Coronary artery (tissue), 2 donors: ENCODE measurements at regions not wholly inside any gene's neighbourhood (a gene's known extent, or its start where the extent isn't known, plus 50 kb on each side); places are given as distances from the start of the nearest gene placed in this dataset.

Experiments used
- DNase-seq: peaks from one replicate; pipeline ENCODE4 v3.0.0-alpha.2; 2017; ENCODE audit warnings: low spot score
- H3K27ac ChIP-seq, 2 donors: fragments of 200-600 bp; sonication (generic); one replicate each; pipeline ENCODE4 v1.5.1; 2016 to 2019
- H3K4me3 ChIP-seq: fragments of 200-600 bp; sonication (generic); 2 replicates; pipeline ENCODE4 v1.5.1; 2016; ENCODE audit warnings: mild to moderate bottlenecking, moderate library complexity
- TF ChIP-seq, protein P1 (sequence below): fragments of 200-600 bp; sonication (generic); IDR thresholded peaks from one replicate; pipeline ENCODE4 v1.5.1; 2019; ENCODE audit warnings: antibody characterized with exemption

DNA sequence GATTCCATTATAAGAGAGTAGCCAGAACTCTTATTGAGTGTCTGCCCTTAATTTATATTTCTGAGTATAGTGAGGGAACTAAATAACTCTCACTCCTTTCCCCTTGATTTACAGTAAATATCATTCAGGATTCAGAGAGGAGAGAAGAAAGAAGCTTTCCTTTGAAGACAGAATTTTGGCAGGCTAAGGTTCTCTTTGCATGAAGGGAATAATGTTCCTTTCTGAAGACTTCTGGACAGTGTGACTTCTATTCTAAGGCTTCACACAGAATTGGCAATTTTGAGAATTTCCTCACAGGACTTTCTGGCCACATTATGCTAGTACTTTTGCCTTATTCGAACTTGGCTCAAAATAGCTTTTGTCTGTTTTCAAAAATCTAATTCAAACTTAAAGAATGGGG is 352.2 kb upstream of the FBXO33 start:
- TF ChIP-seq, protein P1, sequence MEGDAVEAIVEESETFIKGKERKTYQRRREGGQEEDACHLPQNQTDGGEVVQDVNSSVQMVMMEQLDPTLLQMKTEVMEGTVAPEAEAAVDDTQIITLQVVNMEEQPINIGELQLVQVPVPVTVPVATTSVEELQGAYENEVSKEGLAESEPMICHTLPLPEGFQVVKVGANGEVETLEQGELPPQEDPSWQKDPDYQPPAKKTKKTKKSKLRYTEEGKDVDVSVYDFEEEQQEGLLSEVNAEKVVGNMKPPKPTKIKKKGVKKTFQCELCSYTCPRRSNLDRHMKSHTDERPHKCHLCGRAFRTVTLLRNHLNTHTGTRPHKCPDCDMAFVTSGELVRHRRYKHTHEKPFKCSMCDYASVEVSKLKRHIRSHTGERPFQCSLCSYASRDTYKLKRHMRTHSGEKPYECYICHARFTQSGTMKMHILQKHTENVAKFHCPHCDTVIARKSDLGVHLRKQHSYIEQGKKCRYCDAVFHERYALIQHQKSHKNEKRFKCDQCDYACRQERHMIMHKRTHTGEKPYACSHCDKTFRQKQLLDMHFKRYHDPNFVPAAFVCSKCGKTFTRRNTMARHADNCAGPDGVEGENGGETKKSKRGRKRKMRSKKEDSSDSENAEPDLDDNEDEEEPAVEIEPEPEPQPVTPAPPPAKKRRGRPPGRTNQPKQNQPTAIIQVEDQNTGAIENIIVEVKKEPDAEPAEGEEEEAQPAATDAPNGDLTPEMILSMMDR, result no peak
- no peak for DNase-seq
- Histone ChIP-seq H3K4me3 (no peak overlapping the region), H3K27ac (no peak overlapping the region)

DNA sequence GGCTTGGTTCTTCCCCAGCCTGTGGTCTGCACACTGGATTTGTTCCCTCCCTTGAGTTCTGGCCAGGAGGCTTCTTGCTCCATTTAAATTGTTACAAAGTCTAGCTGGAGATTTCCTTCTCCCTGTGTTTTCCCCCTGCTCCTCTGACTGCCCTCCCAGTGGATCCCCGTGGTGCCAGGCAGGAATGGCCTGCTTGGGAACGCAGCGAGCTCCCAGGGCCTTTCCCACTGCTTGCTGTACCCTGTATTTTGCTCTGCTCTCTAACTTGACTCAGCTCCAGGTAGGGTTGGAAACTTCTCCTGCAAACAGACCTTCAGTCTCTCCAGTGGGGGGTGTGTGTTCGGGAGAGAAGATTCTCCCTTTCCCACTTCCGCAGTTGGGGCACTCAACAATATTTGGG is 349.2 kb upstream of the FBXO33 start:
- H3K4me3 ChIP-seq, result no peak overlapping the region
- TF ChIP-seq, protein P1, result no peak
- DNase-seq, result no peak

DNA sequence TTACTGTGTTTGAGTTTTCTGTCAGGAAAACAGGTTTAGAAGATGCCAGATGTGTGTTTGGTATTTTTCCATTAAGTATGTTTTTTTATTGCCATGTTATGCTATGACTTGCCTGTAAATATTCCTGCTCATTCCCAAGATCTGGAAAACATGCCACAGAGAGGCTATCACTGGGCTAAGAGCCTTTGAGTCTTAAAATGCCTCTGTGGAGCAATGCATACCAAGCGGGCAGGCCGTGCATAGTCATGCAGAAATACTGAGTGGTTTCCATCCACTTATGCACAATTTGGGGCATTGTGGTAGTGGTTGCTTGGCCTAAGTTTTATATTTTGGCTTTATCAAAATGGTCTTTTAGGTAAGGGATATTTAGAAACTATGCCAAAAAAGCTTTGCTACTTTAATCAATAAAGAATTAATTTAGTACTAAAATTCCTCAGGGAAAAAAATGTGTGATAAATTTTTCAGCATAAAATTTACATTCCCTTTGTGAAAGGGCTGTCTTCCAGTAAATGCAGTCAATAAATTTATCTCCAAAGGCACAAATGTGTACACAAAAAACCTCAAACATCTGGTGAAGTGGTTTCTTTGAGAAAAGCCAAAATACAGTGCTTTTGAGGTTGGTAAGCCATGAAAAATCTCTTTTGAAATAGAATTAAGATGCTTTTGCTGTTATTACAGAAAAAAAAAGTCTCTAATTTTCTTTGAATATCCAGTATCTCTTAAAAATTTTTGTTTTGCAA is 341.3 kb upstream of the FBXO33 start:
- TF ChIP-seq, protein P1, result no peak
- no peak for DNase-seq
- H3K27ac ChIP-seq, result no peak overlapping the region
- H3K4me3 ChIP-seq, result no peak overlapping the region

More for the DNA sequence above, 349.2 kb upstream of the FBXO33 start:
- no peak overlapping the region for H3K27ac ChIP-seq

DNA sequence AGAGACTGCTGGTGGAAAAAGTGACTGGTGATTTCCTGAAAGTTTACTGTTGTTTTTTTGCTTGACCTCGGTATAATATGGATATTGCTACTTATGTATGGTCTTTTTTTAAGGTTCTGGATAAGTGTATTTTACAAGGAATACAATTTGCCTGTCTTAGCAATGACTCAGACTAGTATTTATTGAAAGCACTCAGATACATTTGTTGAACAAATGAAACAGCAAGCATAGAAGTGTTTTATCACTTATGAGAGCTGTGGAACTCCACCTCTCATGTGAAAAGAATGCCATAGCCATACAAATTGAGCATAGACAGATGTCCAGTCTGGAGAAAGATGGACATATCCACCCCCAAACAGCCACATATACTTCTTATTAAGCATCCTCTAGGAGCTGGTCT is 340.4 kb upstream of the FBXO33 start:
- Histone ChIP-seq H3K27ac (no peak overlapping the region), H3K4me3 (no peak overlapping the region)
- TF ChIP-seq, protein P1, result no peak
- DNase-seq, result no peak

DNA sequence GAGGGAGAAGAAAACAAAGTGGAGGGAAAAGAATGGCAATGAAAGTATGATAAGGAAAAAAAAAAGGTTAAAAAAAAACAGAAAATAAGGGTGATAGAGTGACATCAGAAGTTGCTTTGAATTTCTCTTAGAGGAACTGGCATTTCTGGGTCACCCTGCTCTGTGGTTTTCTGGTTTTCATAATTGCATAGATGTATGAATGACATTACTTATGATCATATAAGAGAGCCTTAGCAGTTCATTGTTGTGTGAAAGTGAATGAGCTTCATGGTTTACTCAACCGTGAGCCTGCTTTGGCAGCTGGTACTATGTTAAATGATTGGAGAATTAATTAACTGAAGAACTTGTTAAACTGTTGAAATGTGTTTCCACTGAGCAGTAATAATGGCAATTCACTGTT is 336.4 kb upstream of the FBXO33 start:
- DNase-seq, result no peak
- H3K27ac ChIP-seq, result no peak overlapping the region
- TF ChIP-seq, protein P1, result no peak
- no peak overlapping the region for H3K4me3 ChIP-seq

DNA sequence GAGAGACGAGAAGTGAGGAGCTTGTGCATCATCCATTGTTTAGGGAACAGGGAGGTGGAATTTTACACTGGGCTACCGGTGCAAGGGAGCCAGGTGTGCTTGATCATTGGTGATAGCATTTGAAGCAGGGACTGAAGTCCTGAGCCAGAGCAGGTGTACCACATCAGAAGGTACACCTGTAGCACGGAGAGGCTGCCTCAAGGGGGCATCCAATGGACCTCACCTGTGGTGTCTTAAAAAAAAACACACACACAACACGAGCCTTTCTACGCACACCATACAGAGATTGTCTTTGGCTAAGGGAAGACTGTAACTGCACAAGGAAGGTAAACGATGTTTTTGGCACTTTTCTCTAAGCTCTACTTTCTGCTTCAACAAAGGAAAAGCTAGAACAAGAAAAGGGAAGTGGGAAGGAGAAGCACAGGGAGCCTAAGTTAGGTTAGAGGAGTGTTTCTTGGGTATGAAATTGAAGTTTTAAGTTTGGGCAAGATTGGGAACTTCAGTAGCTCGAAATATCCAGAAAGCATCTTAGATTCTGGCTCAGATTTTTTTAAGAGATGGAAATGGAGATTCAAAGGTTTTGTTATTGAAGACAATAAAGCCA is 334.3 kb upstream of the FBXO33 start:
- Histone ChIP-seq H3K4me3 (no peak overlapping the region), H3K27ac (no peak overlapping the region)
- TF ChIP-seq, protein P1, result no peak
- no peak for DNase-seq

DNA sequence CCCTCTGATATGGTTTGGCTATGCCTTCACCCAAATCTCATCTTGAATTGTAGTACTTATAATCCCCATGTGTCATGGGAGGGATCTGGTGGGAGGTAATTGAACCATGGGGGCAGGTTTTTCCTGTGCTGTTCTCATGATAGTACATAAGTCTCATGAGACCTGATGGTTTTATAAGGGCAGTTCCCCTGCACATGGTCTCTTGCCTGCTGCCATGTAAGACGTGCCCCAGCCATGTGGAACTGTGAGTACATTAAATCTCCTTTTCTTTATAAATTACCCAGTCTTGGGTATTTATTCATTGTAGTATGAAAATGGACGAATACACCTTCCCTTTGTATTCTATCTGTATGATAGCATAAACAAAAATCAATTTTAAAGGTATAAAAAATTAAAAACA is 333.4 kb upstream of the FBXO33 start:
- no peak overlapping the region for H3K4me3 ChIP-seq
- TF ChIP-seq, protein P1, result no peak
- H3K27ac ChIP-seq, result no peak overlapping the region
- DNase-seq, result no peak
